ENCODE measurements at regions not wholly inside any gene's neighbourhood (a gene's known extent, or its start where the extent isn't known, plus 50 kb on each side); places are given as distances from the start of the nearest gene placed in this dataset.

GRCh38 chr14:28152453-28153044 is 614.0 kb upstream of the FOXG1 start:
- Histone ChIP-seq H2AFZ (ENCODE audit: low read depth, low read length) (no peak overlapping the region), H3K36me3 (ENCODE audit: insufficient read depth, low read length) (no peaks in the 10 kb centered on the region), H4K20me1 (ENCODE audit: insufficient read depth, low read length) (no peaks in the 10 kb centered on the region), H3K4me1 (ENCODE audit: insufficient read depth, low read length) (no peaks in the 10 kb centered on the region), H3K9me3 (ENCODE audit: insufficient read depth, low read depth, low read length) (no peaks in the 10 kb centered on the region), H3K27ac (ENCODE audit: low read depth, low read length) (no peak overlapping the region), H3K79me2 (ENCODE audit: insufficient read depth, low read length) (no peaks in the 10 kb centered on the region), H3K27me3 (ENCODE audit: insufficient read depth, low read length) (no peaks in the 10 kb centered on the region), H3K4me2 (ENCODE audit: low read length) (no peak overlapping the region), H3K4me3 (ENCODE audit: insufficient read depth, low read depth, low read length) (no peak overlapping the region), H3K9ac (ENCODE audit: low read length) (no peak overlapping the region)
- no peak for TF ChIP-seq EZH2 (IDR thresholded peaks at IDR 0.05; ENCODE audit: insufficient read depth, low read length)
- TF ChIP-seq, protein P1, sequence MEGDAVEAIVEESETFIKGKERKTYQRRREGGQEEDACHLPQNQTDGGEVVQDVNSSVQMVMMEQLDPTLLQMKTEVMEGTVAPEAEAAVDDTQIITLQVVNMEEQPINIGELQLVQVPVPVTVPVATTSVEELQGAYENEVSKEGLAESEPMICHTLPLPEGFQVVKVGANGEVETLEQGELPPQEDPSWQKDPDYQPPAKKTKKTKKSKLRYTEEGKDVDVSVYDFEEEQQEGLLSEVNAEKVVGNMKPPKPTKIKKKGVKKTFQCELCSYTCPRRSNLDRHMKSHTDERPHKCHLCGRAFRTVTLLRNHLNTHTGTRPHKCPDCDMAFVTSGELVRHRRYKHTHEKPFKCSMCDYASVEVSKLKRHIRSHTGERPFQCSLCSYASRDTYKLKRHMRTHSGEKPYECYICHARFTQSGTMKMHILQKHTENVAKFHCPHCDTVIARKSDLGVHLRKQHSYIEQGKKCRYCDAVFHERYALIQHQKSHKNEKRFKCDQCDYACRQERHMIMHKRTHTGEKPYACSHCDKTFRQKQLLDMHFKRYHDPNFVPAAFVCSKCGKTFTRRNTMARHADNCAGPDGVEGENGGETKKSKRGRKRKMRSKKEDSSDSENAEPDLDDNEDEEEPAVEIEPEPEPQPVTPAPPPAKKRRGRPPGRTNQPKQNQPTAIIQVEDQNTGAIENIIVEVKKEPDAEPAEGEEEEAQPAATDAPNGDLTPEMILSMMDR (IDR thresholded peaks at IDR 0.05; ENCODE audit: insufficient read depth, low read depth, low read length), result no peak
- no peaks in the 10 kb centered on the region for H3K4me1 Mint-ChIP-seq (ENCODE audit: low read depth, unreplicated experiment)
- FAIRE-seq, result no peak
- DNase-seq (ENCODE audit: low read depth), result no peak
- H3K9me3 Mint-ChIP-seq (ENCODE audit: unreplicated experiment), result no peaks in the 10 kb centered on the region
- H3K36me3 Mint-ChIP-seq (ENCODE audit: low read depth, unreplicated experiment), result no peaks in the 10 kb centered on the region
- H3K27me3 Mint-ChIP-seq (ENCODE audit: low read depth, unreplicated experiment), result no peaks in the 10 kb centered on the region
- H3K4me3 Mint-ChIP-seq (ENCODE audit: unreplicated experiment), result no peak overlapping the region
- H3K27ac Mint-ChIP-seq (ENCODE audit: unreplicated experiment), result no peak overlapping the region

DNA sequence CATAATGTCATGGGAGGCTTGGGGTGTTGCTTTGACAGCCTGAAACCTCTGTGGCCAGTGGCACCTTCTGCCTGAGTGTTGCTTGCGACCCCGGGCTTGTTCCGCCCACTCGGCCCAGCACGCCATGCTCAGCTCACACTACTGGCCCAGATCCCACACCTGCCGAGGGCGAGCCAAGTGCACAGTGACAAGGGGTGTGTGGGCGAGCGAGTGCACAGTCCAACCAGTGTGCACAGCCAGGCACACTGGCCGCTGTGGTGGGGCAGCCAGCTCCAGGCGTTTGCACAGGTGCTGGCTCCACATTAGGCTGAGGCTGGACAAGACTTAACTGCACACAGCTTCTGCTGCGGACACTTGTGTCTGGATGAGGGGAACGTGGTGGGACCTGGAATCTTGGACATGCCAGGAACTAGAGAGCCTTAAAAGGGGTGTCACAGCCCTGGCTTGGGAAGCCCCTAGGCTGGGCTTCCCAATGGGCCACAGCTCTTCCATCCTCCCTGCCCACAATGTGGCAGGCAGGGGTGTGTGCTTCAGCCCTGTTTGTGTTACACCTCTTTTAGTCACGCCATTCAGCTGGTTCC is 609.2 kb upstream of the FOXG1 start:
- Histone ChIP-seq H3K36me3 (ENCODE audit: insufficient read depth, low read length) (no peaks in the 10 kb centered on the region), H4K20me1 (ENCODE audit: insufficient read depth, low read length) (no peaks in the 10 kb centered on the region), H3K79me2 (ENCODE audit: insufficient read depth, low read length) (no peaks in the 10 kb centered on the region), H3K27me3 (ENCODE audit: insufficient read depth, low read length) (no peaks in the 10 kb centered on the region), H3K4me2 (ENCODE audit: low read length) (no peak overlapping the region), H3K4me3 (ENCODE audit: insufficient read depth, low read depth, low read length) (no peak overlapping the region), H3K4me1 (ENCODE audit: insufficient read depth, low read length) (no peaks in the 10 kb centered on the region), H3K9me3 (ENCODE audit: insufficient read depth, low read depth, low read length) (no peaks in the 10 kb centered on the region), H2AFZ (ENCODE audit: low read depth, low read length) (no peak overlapping the region), H3K9ac (ENCODE audit: low read length) (no peak overlapping the region), H3K27ac (ENCODE audit: low read depth, low read length) (no peak overlapping the region)
- Mint-ChIP-seq H3K27me3 (ENCODE audit: low read depth, unreplicated experiment) (no peaks in the 10 kb centered on the region), H3K36me3 (ENCODE audit: low read depth, unreplicated experiment) (no peaks in the 10 kb centered on the region), H3K4me1 (ENCODE audit: low read depth, unreplicated experiment) (no peaks in the 10 kb centered on the region), H3K9me3 (ENCODE audit: unreplicated experiment) (no peaks in the 10 kb centered on the region), H3K27ac (ENCODE audit: unreplicated experiment) (no peak overlapping the region), H3K4me3 (ENCODE audit: unreplicated experiment) (no peak overlapping the region)
- DNase-seq (ENCODE audit: low read depth), result no peak
- no peak for FAIRE-seq
- TF ChIP-seq, protein P1 (IDR thresholded peaks at IDR 0.05; ENCODE audit: insufficient read depth, low read depth, low read length), result no peak
- no peak for TF ChIP-seq EZH2 (IDR thresholded peaks at IDR 0.05; ENCODE audit: insufficient read depth, low read length)
